ENCODE measurements at regions not wholly inside any gene's neighbourhood (a gene's known extent, or its start where the extent isn't known, plus 50 kb on each side); places are given as distances from the start of the nearest gene placed in this dataset.
"Not testable (repeated sequence)": the region's sequence is repeated elsewhere in the genome, so short reads cannot be mapped to it uniquely, and the experiment has no call there.

DNA sequence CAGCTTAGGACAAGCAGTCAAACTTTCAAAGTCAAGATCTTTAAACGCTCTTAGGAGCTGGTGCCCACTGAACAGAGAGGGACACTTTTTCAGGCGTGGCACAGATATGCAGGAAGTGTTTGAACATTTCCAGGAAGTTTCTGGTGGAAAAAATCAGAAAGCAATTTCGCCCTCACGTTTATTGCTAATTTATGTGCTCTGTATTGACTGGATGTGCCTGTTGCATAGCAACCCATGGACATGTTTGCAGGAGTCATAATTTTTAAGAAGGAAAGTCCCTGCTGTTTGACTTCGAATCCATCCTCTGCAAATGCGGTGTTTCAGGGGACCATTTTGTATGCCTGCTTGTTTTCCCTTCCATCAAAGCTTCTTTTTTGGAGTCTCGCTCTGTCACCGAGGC lies 239.9 kb upstream of the IRF2BP2 start:
- POLR2A ChIA-PET: no interaction called here
- DNase-seq (ENCODE audit: low read depth, low spot score): no peak

DNA sequence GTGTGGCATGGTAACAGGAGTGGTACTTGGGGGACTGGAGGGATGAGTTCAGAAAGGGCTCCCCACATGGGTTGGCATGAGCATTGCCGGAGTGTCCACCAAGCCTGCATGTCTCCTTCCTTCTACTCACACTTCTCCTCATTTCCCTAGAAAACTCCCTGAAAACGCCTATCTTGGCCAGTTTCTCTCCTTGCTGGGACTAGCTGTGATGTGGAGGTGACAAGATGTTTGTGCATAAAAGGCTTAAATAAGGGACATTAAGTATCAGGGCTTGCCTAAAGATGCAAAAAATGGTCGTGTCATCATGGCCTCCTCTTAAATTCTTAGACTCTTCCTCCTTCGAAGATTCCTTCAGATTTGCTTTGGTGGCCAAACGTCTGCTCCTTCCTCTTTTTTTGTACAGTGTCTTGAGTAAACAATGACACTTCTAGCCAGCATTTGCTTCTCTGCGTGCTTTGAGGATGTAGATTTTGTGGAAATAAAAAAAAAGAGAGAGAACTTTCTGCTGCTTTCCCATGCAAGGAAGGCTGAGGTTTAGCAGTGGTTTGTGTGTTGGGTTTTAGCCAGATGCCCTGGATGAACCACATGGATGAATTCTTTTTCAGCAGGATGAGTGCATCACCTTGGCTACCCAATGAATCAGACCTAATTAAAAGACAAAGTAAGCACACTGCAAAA lies 239.1 kb upstream of the IRF2BP2 start:
- TF ChIP-seq, protein P1, sequence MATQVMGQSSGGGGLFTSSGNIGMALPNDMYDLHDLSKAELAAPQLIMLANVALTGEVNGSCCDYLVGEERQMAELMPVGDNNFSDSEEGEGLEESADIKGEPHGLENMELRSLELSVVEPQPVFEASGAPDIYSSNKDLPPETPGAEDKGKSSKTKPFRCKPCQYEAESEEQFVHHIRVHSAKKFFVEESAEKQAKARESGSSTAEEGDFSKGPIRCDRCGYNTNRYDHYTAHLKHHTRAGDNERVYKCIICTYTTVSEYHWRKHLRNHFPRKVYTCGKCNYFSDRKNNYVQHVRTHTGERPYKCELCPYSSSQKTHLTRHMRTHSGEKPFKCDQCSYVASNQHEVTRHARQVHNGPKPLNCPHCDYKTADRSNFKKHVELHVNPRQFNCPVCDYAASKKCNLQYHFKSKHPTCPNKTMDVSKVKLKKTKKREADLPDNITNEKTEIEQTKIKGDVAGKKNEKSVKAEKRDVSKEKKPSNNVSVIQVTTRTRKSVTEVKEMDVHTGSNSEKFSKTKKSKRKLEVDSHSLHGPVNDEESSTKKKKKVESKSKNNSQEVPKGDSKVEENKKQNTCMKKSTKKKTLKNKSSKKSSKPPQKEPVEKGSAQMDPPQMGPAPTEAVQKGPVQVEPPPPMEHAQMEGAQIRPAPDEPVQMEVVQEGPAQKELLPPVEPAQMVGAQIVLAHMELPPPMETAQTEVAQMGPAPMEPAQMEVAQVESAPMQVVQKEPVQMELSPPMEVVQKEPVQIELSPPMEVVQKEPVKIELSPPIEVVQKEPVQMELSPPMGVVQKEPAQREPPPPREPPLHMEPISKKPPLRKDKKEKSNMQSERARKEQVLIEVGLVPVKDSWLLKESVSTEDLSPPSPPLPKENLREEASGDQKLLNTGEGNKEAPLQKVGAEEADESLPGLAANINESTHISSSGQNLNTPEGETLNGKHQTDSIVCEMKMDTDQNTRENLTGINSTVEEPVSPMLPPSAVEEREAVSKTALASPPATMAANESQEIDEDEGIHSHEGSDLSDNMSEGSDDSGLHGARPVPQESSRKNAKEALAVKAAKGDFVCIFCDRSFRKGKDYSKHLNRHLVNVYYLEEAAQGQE (IDR thresholded peaks at IDR 0.05; ENCODE audit: insufficient read depth in 1 of 2, low read depth in 2 of 2, low read length in 1 of 2): no peak
- TF ChIP-seq POLR2AphosphoS5 (IDR thresholded peaks at IDR 0.05; ENCODE audit: low read depth, low read length): no peak
- no peak for TF ChIP-seq SIN3A (IDR thresholded peaks at IDR 0.05; ENCODE audit: borderline replicate concordance, insufficient read depth, low read depth, low read length)
- H3K36me3 ChIP-seq (ENCODE audit: control insufficient read depth, insufficient read depth, low read length): no peaks in the 10 kb centered on the region
- H3K9me3 ChIP-seq (ENCODE audit: control insufficient read depth, insufficient read depth, low read depth, low read length): no peaks in the 10 kb centered on the region
- no peak for DNase-seq (ENCODE audit: low read depth, low spot score)
- CTCF ChIA-PET: no interaction called here
- no peaks in the 10 kb centered on the region for H3K27me3 ChIP-seq (ENCODE audit: control insufficient read depth, insufficient read depth, low read length)
- ATAC-seq: no peak
- peak overlapping the region; percentile 83 for H3K27ac ChIP-seq (ENCODE audit: low read length)
- in situ Hi-C loops (cut with HindIII; ENCODE audit: low pct_unique_long_range_greater_than_20kb, low sequenced_read_pairs): no loop called here
- POLR2A ChIA-PET: no interaction called here
- H3K4me3 ChIP-seq (ENCODE audit: low read depth in 2 of 2, low read length in 2 of 2): no peak overlapping the region
- H3K4me1 ChIP-seq (ENCODE audit: control insufficient read depth, insufficient read depth, low read length): peaks cover 26% of the 10 kb centered on the region
- intact Hi-C loops (cut with micrococcal nuclease; ENCODE audit: unreplicated experiment): no loop called here
- no TSS peak for BruUV-seq (replicated peaks)

More for the DNA sequence above, 239.9 kb upstream of the IRF2BP2 start:
- Histone ChIP-seq H3K9me3 (ENCODE audit: control insufficient read depth, insufficient read depth, low read depth, low read length) (no peaks in the 10 kb centered on the region), H3K27ac (ENCODE audit: low read length) (peak overlapping the region; percentile 83), H3K4me1 (ENCODE audit: control insufficient read depth, insufficient read depth, low read length) (peaks cover 26% of the 10 kb centered on the region), H3K27me3 (ENCODE audit: control insufficient read depth, insufficient read depth, low read length) (no peaks in the 10 kb centered on the region), H3K4me3 (ENCODE audit: low read depth in 2 of 2, low read length in 2 of 2) (no peak overlapping the region), H3K36me3 (ENCODE audit: control insufficient read depth, insufficient read depth, low read length) (no peaks in the 10 kb centered on the region)
- intact Hi-C loops (cut with micrococcal nuclease; ENCODE audit: unreplicated experiment) (no loop called here), in situ Hi-C loops (cut with HindIII; ENCODE audit: low pct_unique_long_range_greater_than_20kb, low sequenced_read_pairs) (no loop called here)
- CTCF ChIA-PET: no interaction called here
- TF ChIP-seq SIN3A (IDR thresholded peaks at IDR 0.05; ENCODE audit: borderline replicate concordance, insufficient read depth, low read depth, low read length) (no peak), POLR2AphosphoS5 (IDR thresholded peaks at IDR 0.05; ENCODE audit: low read depth, low read length) (no peak), TCF7L2 (IDR thresholded peaks at IDR 0.05; ENCODE audit: low read depth, low read length) (no peak)
- TF ChIP-seq, protein P1 (IDR thresholded peaks at IDR 0.05; ENCODE audit: insufficient read depth in 1 of 2, low read depth in 2 of 2, low read length in 1 of 2): no peak
- TF ChIP-seq, protein P2, sequence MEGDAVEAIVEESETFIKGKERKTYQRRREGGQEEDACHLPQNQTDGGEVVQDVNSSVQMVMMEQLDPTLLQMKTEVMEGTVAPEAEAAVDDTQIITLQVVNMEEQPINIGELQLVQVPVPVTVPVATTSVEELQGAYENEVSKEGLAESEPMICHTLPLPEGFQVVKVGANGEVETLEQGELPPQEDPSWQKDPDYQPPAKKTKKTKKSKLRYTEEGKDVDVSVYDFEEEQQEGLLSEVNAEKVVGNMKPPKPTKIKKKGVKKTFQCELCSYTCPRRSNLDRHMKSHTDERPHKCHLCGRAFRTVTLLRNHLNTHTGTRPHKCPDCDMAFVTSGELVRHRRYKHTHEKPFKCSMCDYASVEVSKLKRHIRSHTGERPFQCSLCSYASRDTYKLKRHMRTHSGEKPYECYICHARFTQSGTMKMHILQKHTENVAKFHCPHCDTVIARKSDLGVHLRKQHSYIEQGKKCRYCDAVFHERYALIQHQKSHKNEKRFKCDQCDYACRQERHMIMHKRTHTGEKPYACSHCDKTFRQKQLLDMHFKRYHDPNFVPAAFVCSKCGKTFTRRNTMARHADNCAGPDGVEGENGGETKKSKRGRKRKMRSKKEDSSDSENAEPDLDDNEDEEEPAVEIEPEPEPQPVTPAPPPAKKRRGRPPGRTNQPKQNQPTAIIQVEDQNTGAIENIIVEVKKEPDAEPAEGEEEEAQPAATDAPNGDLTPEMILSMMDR (IDR thresholded peaks at IDR 0.05): no peak
- ATAC-seq: no peak
- BruUV-seq (replicated peaks): no TSS peak

DNA sequence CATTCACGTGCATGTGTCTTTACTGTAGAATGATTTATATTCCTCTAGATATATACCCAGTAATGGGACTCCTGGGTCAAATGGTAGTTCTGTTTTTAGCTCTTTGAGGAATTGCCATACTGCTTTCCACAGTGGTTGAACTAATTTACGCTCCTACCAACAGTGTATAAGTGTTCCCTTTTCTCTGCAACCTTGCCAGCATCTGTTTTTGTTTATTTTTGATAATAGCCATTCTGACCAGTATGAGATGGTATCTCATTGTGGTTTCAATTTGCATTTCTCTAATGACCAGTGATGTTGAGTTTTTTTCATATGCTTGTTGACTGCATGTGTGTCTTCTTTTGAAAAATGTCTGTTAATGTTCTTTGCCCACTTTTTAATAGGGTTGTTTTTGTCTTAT lies 236.8 kb upstream of the IRF2BP2 start:
- H3K36me3 ChIP-seq (ENCODE audit: control insufficient read depth, insufficient read depth, low read length); ATAC-seq; H3K27ac ChIP-seq (ENCODE audit: low read length); DNase-seq (ENCODE audit: low read depth, low spot score); intact Hi-C loops (cut with micrococcal nuclease; ENCODE audit: unreplicated experiment); CTCF ChIA-PET; BruUV-seq (replicated peaks); H3K27me3 ChIP-seq (ENCODE audit: control insufficient read depth, insufficient read depth, low read length); H3K4me3 ChIP-seq (ENCODE audit: low read depth in 2 of 2, low read length in 2 of 2); in situ Hi-C loops (cut with HindIII; ENCODE audit: low pct_unique_long_range_greater_than_20kb, low sequenced_read_pairs); H3K9me3 ChIP-seq (ENCODE audit: control insufficient read depth, insufficient read depth, low read depth, low read length): not testable (repeated sequence)
- peaks cover 15% of the 10 kb centered on the region for H3K4me1 ChIP-seq (ENCODE audit: control insufficient read depth, insufficient read depth, low read length)
- POLR2A ChIA-PET: interaction anchor here (0.7 kb wide), 1 partner anchor 284 kb away, joined by 4 read pairs; no protein-coding TSS in a partner anchor

Data from Panc1 (cell line).